NB4 (cell line): ENCODE measurements at regions not wholly inside any gene's neighbourhood (a gene's known extent, or its start where the extent isn't known, plus 50 kb on each side); places are given as distances from the start of the nearest gene placed in this dataset.

Source experiments
- DNase-seq: peaks from one replicate; pipeline ENCODE4 v3.0.0; 2010; ENCODE audit warnings: low read depth
- H3K4me3 ChIP-seq: one replicate; pipeline ENCODE4 v1.5.1; 2011; ENCODE audit warnings: mild to moderate bottlenecking, low read depth, low read length, moderate library complexity
- CTCF ChIP-seq: IDR thresholded peaks from one replicate; pipeline ENCODE4 v1.5.1; 2012; ENCODE audit warnings: low read depth, low read length
- MAX ChIP-seq: IDR thresholded peaks from 2 replicates; pipeline ENCODE4 v1.6.1; 2011; ENCODE audit warnings: low read depth, low read length
- MYC ChIP-seq: IDR thresholded peaks from 2 replicates; pipeline ENCODE4 v1.6.1; 2011; ENCODE audit warnings: low read depth, low read length
- POLR2A ChIP-seq: IDR thresholded peaks from 2 replicates; pipeline ENCODE4 v1.6.1; 2011; ENCODE audit warnings: mild to moderate bottlenecking; ENCODE audit not compliant: insufficient read length; ENCODE audit errors: extremely low read depth

- H3K4me3 ChIP-seq = no peak overlapping the region
- DNase-seq = no peak
- TF ChIP-seq MYC (no peak), POLR2A (no peak), CTCF (no peak), MAX (no peak)
These were observed 255.8 kb upstream of the PHYHIPL start for GRCh38 chr10:58920655-58921003.

- no peak overlapping the region for H3K4me3 ChIP-seq
- DNase-seq = no peak
- TF ChIP-seq MAX (no peak), POLR2A (no peak), MYC (no peak), CTCF (no peak)
These were observed 255.0 kb upstream of the PHYHIPL start for GRCh38 chr10:58921421-58921855.

- TF ChIP-seq MYC = no peak
- no peak for TF ChIP-seq MAX
- TF ChIP-seq CTCF = no peak
- no peak for TF ChIP-seq POLR2A
- DNase-seq = no peak
- no peak overlapping the region for H3K4me3 ChIP-seq
These were observed 251.1 kb upstream of the PHYHIPL start for GRCh38 chr10:58925381-58925780.

- no peak overlapping the region for H3K4me3 ChIP-seq
- TF ChIP-seq POLR2A = no peak
- no peak for TF ChIP-seq MYC
- no peak for TF ChIP-seq CTCF
- TF ChIP-seq MAX = no peak
- DNase-seq = no peak
These were observed 245.9 kb upstream of the PHYHIPL start for GRCh38 chr10:58930500-58930899.

GRCh38 chr10:58932126-58932525 is 244.3 kb upstream of the PHYHIPL start:
- no peak overlapping the region for H3K4me3 ChIP-seq
- no peak for DNase-seq
- TF ChIP-seq CTCF = no peak
- TF ChIP-seq MYC = no peak
- TF ChIP-seq MAX = no peak
- TF ChIP-seq POLR2A = no peak

- TF ChIP-seq POLR2A (no peak), CTCF (no peak), MAX (no peak), MYC (no peak)
- DNase-seq = no peak
- H3K4me3 ChIP-seq = no peak overlapping the region
These were observed 243.7 kb upstream of the PHYHIPL start for GRCh38 chr10:58932577-58933314.
